NCI-H2196 (cell line): ENCODE measurements at regions not wholly inside any gene's neighbourhood (a gene's known extent, or its start where the extent isn't known, plus 50 kb on each side); places are given as distances from the start of the nearest gene placed in this dataset.
"Not testable (repeated sequence)": the region's sequence is repeated elsewhere in the genome, so short reads cannot be mapped to it uniquely, and the experiment has no call there.

Experiments used
- DNase-seq: peaks from one replicate; lab custom pipeline; 2025; ENCODE audit not compliant: unreplicated experiment; lab: John Stamatoyannopoulos, UW

GRCh38 chr7:94169682-94170081, 165.5 kb upstream of the BET1 start:
- no peak for DNase-seq

GRCh38 chr7:94170836-94171235, 166.7 kb upstream of the BET1 start:
- DNase-seq = no peak

- DNase-seq = no peak
These were observed 169.3 kb upstream of the BET1 start for GRCh38 chr7:94173436-94173835.

- no peak for DNase-seq
These were observed 170.2 kb upstream of the BET1 start for GRCh38 chr7:94174375-94174774.

- no peak for DNase-seq
These were observed 170.8 kb upstream of the BET1 start for GRCh38 chr7:94174956-94175355.

GRCh38 chr7:94176694-94177200, 172.6 kb upstream of the BET1 start:
- no peak for DNase-seq

GRCh38 chr7:94177441-94177840, 173.3 kb upstream of the BET1 start:
- DNase-seq = no peak

- no peak for DNase-seq
These were observed 174.1 kb upstream of the BET1 start for GRCh38 chr7:94178230-94178629.

- DNase-seq = no peak
These were observed 175.3 kb upstream of the BET1 start for GRCh38 chr7:94179466-94179865.

- DNase-seq = no peak
These were observed 177.9 kb upstream of the BET1 start for GRCh38 chr7:94182066-94182465.

- no peak for DNase-seq
These were observed 178.6 kb upstream of the BET1 start for GRCh38 chr7:94182721-94183120.

GRCh38 chr7:94183289-94183749, 179.2 kb upstream of the BET1 start:
- no peak for DNase-seq

- DNase-seq = no peak
These were observed 179.7 kb upstream of the BET1 start for GRCh38 chr7:94183891-94184290.

- no peak for DNase-seq
These were observed 184.2 kb upstream of the BET1 start for GRCh38 chr7:94188350-94188749.

- DNase-seq = no peak
These were observed 186.5 kb upstream of the BET1 start for GRCh38 chr7:94190599-94191061.

- not testable (repeated sequence) for DNase-seq
These were observed 190.3 kb upstream of the BET1 start for GRCh38 chr7:94194426-94194825.

- DNase-seq = no peak
These were observed 191.0 kb upstream of the BET1 start for GRCh38 chr7:94195201-94195600.

- DNase-seq = no peak
These were observed 191.7 kb upstream of the BET1 start for GRCh38 chr7:94195813-94196212.

GRCh38 chr7:94205529-94205928, 189.2 kb upstream of the COL1A2 start:
- DNase-seq = no peak

- DNase-seq = no peak
These were observed 188.4 kb upstream of the COL1A2 start for GRCh38 chr7:94206295-94206694.

- DNase-seq = no peak
These were observed 182.5 kb upstream of the COL1A2 start for GRCh38 chr7:94212160-94212559.

GRCh38 chr7:94216944-94217461, 177.7 kb upstream of the COL1A2 start:
- no peak for DNase-seq

- no peak for DNase-seq
These were observed 176.9 kb upstream of the COL1A2 start for GRCh38 chr7:94217766-94218165.
